SHP77 (cell line): ENCODE measurements at regions not wholly inside any gene's neighbourhood (a gene's known extent, or its start where the extent isn't known, plus 50 kb on each side); places are given as distances from the start of the nearest gene placed in this dataset.
A peak's percentile ranks its signal among the peaks of the same experiment; 100 is the strongest.
"Not testable (repeated sequence)": the region's sequence is repeated elsewhere in the genome, so short reads cannot be mapped to it uniquely, and the experiment has no call there.

ENCODE experiments used
- DNase-seq, 2 experiments: peaks; one replicate each; lab custom pipeline; 2025; lab: John Stamatoyannopoulos, UW

DNA sequence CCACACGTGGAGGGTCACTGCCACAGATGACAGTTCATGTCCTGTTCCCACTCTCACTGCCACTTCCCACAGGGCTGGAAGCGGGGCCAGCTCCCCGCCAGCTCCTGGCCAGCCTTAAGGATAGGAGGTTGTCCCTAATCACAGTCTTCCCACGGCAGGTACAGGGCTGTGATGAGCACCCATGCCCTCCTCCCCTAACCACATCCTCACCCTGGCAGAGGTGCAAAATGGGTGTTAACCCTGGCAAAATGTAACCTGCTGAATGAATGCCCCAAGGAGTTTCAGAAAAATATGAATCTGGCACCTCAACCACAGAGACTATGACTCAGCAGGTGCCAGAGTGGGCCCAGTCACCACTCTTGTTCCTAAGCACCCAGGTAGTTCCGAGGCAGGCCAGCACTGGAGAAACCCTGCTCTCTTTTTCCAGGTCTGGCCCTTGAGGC, 185.1 kb upstream of the TPM1 start:
- DNase-seq: no peak

DNA sequence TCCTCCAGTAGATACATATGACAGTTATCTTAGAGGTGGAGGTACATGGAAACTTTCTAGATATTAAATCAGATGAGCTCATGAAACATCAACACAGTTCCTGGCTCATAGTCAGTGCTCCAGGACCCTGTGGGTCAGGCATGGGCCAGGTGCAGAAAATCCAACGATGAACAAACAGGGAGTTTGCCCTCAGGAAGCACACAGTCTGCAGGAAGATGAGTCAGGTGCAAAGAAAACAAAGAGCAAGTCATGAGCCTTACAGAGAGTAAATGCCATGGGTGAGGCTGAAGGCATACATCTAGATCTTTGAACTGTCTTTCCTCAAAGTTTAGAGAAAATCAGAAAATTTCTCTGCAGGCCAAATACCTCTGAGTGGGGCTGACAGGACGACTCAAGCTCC, 184.2 kb upstream of the TPM1 start:
- no peak for DNase-seq

- DNase-seq: no peak
Observed at GRCh38 chr15:62862717-62863116, 179.8 kb upstream of the TPM1 start.

GRCh38 chr15:62866366-62866765, 176.2 kb upstream of the TPM1 start:
- no peak for DNase-seq

DNA sequence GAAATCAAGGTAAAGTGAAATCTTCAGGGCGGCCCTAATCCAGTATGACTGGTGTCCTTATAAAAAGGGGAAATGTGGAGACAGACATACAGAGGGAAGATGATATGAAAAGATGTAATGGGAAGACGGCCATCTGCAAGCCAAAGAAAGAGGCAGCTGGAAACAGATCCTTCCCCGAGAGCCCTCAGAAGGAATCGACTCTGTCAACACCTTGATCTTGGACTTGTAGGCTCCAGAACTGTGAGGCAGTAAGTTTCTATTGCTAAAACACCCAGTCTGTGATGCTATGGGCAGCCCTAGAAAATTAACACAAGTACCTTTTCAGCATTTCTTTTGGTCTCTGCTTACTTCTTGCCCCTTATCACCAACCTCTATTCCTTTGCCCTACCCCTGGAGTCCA, 174.7 kb upstream of the TPM1 start:
- DNase-seq: no peak

DNA sequence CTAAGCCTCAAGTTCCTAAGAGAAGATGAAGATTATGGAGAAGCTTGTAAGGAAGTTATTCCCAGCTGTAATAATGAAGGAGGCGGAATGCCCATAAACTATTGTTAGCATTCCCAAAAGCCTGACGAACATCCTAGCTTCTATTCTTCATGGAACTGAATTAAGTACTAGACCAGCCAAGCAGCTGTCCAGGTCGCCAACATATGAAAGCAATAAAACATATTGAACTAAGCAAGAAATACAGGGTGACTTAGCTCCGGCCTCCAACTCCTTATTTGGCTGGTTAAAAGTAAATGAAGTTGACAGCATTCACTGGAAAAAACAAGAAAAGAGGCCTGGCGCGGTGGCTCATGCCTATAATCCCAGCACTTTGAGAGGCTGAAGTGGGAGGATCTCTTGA, 174.0 kb upstream of the TPM1 start:
- no peak for DNase-seq

DNA sequence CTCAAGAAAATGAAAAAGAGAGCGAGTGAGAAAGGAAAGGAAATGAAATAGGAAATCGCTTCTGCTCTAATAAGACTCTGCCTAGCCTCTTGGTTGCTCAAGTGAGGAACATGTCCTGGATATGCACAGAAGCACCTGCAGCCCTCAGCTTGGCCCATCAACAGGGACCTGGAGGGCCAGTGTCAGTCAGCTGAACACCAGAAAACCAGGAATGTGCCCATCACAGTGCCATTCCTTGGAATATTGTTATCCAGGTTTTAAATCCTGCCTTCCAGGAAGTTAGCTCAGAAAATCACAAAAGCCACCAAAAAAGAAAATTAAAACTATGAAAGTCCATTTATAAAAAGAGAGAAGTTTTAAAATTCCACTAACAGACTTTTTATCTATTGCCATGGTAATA, 173.4 kb upstream of the TPM1 start:
- DNase-seq: no peak

DNA sequence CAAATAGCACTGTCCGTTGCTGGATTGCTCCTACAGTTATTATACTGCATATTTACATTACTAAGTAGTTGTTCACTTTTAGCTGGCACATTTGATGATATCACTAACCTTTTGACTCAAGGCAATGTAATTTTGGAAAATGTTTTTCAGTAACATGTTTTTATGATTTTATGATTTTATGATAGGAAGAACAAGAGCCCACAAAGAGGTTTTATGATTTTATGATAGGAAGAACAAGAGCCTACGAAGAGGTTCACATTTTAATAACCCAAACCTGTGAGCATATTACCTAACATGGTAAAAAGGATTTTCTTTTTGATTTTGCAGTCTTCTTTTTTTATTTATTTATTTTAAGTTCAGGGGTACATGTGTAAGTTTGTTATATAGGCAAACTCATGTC, 172.3 kb upstream of the TPM1 start:
- no peak for DNase-seq

DNA sequence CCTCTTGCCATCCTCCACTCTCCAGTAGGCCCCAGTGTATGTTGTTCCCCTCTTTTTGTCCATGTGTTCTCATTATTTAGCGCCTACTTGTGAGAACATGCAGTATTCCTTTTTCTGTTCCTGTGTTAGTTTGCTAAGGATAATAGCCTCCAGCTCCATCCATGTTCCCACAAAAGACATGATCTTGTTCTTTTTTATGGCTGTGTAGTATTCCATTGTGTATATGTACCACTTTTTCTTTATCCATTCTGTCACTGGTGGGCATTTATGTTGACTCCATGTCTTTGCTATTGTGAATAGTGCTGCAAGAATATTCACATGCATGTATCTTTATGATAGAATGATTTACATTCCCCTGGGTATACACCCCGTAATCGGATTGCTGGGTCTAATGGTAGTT, 171.8 kb upstream of the TPM1 start:
- not testable (repeated sequence) for DNase-seq

GRCh38 chr15:62873203-62873602, 169.3 kb upstream of the TPM1 start:
- no peak for DNase-seq

- DNase-seq: no peak
Observed at GRCh38 chr15:62874064-62874463, 168.5 kb upstream of the TPM1 start.

DNA sequence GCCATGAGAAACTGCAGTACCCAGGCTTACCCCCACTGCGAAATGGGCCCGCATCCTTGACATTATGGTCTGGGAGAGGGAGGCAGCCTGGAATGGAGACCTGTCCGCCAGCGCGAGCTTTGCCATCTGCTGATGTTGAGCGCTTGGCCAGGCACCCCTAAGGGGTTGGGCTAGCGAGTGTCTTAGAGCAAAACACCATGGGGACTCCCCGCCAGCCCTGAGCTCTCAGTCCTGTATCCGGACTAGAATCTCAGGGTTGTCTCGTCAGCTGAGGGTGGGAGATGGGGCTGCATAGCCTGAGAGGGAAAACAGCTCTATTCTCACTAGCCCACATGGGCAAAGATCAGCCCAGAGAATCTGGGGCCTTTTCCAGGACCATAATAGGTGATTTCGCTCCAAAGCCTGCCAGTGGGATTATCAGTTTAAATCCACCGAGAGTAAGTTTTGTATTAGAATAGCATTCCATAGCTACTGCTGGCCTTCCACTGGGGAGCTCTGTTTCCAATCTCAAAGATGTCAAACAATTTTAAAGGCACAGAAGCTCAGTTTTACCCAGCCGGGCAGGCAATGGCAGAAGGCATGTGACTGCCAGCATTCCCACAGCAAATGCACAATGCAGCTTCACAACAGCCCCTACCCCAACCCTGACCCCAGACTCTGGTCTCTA, 167.5 kb upstream of the TPM1 start:
- DNase-seq: no peak

DNA sequence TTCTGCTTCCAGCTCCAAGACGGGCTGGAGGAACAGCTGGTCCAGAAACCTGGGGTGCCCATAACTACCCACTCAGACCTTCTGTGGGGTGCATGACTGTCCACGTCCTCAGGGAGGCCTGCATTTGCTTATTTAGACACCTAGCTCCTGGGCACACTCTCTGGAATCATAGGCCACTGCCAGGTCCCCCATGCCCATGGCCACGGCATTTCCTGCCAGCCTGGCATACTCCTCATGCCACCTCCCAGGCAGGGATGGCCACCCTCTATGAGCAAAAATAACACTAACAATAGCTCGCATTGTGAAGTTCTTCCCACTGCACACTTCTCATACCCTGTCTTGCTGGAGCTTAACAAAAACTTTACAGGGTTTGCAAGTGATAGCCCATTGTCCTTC, 166.9 kb upstream of the TPM1 start:
- DNase-seq: no peak

DNA sequence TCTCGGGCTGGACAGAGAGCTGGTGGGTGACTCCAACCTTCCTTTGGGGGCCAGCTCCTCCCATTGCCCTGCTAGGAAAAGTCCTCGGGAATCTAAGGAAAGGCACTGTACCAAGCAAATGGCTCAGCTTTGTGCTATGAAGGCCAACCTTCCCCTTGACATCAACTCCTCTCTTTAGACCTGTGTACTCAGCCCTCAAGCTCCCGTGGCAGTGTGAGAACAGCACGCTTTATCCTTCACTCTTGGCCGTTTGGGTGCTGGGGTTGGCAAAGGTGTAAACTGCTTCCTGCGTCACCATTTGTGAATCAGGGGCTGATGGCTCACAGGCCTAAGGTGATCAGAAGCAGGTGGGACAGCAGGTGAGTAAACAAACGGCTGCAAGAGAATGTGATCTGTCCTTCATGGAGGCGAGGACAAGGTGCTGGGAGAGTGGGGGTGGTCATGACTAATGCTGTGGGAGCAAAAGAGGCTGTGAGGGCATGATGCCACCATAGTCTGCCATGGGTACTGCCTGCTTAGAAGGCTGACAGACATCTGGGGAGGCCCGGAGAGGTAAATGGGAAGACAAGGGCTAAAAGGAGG, 165.2 kb upstream of the TPM1 start:
- peak; percentile 63 to 72 for DNase-seq

- no peak for DNase-seq
Observed at GRCh38 chr15:62878070-62878469, 164.5 kb upstream of the TPM1 start.

DNA sequence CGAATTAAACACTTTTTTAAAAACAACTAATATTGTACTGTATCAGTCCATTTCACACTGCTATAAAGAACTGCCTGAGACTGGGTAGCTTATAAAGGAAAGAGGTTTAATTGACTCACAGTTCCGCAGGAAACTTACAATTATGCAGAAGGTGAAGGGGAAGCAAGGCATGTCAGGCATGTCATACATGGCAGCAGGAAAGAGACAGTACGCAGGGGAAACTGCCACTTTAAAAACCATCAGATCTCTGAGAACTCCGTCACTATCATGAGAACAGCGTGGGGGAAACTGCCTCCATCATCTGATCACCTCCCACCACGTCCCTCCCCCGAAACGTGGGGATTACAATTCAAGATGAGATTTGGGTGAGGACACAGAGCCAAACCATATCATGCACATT, 162.8 kb upstream of the TPM1 start:
- no peak for DNase-seq

- DNase-seq: no peak
Observed at GRCh38 chr15:62880278-62880677, 162.3 kb upstream of the TPM1 start.

GRCh38 chr15:62881056-62881455, 161.5 kb upstream of the TPM1 start:
- DNase-seq: no peak

DNA sequence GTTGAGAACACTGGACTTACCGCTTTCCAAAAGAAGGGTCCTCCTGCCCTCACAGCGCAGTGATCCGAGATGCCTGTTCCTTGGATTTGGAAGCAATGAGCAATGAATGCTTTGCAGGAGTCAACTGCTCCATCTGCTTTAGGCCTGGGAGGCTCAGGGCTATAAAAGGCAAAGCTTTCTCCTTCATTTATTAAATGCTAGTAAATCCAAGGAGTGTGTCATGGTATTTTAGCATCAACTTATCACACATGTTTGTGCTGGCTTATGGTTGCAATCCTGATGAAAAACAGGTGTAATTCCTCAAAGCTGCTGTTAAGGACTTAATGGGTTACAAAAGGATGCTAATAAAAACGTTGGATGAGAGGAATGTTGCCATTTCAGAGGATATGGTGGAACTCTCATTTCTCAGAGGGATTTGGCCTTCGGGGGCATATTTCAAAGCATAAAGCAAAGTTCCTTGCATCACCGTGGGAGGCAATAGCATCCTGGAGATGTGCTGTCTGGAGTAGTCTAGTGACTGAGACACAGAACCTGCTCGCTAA, 158.5 kb upstream of the TPM1 start:
- DNase-seq: no peak

DNA sequence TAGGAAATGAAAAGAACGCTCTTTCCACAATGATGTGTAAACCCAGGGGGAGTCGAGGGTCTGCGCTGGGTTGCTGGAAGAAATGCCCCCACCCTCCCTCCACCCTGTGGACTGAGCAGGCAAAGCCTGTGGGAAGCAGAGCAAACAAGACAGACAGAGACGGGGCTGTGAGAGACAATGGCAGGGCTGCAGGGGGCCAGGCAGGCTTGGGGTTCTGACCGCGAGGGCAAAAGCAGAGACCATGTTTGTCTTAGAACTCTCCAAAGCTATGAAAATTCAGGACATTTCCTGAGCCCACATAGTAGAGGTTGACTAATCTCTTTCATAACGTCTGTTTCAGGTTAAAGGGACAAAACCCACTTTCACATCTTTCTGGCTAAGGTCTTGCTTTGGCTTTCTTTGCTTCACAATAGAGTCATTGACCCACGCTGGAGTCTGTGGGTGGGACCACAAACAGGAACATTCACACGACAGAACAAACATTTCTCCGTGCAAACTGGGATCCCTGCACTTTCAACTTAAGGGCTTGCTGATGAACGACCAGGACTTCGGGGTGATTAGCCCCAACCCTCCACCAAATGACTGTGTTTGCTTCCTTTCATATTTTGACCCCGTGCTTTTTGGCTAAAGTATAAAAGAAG, 156.0 kb upstream of the TPM1 start:
- no peak for DNase-seq

DNA sequence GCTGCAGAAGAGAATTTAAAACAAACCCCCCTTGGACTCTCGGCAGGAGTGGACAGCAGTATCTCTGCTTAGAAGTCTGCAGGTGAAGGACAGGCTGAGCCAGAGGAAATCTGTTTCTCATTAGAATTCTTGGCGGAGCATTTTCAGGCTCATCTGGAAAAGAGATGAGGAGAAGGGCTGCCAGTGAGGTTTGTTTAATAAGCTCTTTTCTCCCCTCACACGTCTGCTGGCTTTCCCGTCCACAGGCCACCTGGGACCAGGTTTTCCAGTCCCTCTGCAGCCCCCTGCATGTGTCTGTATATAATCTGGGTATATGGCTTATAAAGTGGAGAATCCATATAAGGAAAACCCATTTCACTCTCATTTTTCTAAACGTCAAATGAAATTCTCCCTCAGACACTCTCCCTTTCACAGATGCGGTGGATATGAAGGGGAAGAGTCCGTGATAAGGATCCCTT, 155.4 kb upstream of the TPM1 start:
- no peak for DNase-seq

GRCh38 chr15:62888623-62889022, 153.9 kb upstream of the TPM1 start:
- DNase-seq: no peak

DNA sequence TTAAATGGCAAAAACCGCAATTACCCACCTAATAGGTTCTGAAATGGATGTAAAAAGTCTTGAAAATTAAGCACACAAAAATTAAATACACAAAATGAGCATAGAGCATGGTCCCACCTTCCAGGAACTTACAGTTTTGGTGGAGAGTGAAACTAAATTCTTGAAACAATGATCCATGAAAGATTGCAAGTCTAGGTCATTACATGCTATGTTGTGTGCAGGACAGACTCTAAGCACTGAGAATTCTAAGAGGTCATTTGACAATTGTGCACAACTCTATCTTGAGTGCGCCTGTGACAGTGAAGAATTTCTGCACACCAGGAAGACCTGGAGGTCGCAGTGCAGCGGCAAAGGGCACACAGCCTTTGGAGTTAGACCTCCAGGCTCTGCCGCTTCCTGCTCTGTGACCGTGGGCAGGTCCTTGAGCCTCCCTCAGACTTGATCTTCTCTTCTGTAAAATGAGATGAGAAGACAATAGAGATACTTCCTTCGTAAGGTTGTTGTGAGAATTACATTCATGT, 153.3 kb upstream of the TPM1 start:
- DNase-seq: no peak
